GM19025 (cell line): ENCODE measurements at regions not wholly inside any gene's neighbourhood (a gene's known extent, or its start where the extent isn't known, plus 50 kb on each side); places are given as distances from the start of the nearest gene placed in this dataset.
"Not testable (repeated sequence)": the region's sequence is repeated elsewhere in the genome, so short reads cannot be mapped to it uniquely, and the experiment has no call there.

ENCODE experiments used
- ATAC-seq: cut with Tn5 transposase; IDR thresholded peaks from one replicate; pipeline ENCODE4 v1.9.1; 2021; ENCODE audit warnings: mild to moderate bottlenecking, low read depth, moderate library complexity; ENCODE audit not compliant: unreplicated experiment

GRCh38 chr20:52349806-52350205 is 158.2 kb upstream of the ZFP64 start:
- ATAC-seq = no peak

- no peak for ATAC-seq
These were observed 156.9 kb upstream of the ZFP64 start for GRCh38 chr20:52348434-52348833.

DNA sequence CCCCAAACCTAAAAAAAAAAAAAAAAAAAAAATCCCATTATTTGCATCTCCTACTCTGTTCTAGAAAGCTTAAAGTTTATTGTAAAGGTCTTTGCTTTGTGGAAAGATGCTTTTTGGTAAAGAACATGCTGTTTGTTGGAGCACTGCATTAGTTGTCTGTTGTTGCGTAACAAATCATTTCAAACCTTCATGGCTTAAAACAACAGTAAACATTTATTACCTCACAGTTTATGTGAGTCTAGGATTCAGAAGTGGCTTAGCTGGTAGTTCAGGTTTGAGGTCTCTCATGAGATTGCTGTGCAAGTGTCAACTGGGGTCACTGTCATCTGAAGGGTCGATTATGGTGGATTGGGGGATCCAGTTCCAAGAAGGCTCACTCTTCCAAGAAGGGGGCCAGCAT is 155.2 kb upstream of the ZFP64 start:
- ATAC-seq = no peak

GRCh38 chr20:52342913-52343312 is 151.3 kb upstream of the ZFP64 start:
- no peak for ATAC-seq

- ATAC-seq = no peak
These were observed 148.6 kb upstream of the ZFP64 start for GRCh38 chr20:52340036-52340634.

- no peak for ATAC-seq
These were observed 141.2 kb upstream of the ZFP64 start for GRCh38 chr20:52332649-52333250.

- ATAC-seq = no peak
These were observed 140.7 kb upstream of the ZFP64 start for GRCh38 chr20:52332230-52332629.

- no peak for ATAC-seq
These were observed 140.1 kb upstream of the ZFP64 start for GRCh38 chr20:52331655-52332054.

GRCh38 chr20:52321396-52321795 is 129.8 kb upstream of the ZFP64 start:
- no peak for ATAC-seq

GRCh38 chr20:52318651-52319050 is 127.1 kb upstream of the ZFP64 start:
- no peak for ATAC-seq

DNA sequence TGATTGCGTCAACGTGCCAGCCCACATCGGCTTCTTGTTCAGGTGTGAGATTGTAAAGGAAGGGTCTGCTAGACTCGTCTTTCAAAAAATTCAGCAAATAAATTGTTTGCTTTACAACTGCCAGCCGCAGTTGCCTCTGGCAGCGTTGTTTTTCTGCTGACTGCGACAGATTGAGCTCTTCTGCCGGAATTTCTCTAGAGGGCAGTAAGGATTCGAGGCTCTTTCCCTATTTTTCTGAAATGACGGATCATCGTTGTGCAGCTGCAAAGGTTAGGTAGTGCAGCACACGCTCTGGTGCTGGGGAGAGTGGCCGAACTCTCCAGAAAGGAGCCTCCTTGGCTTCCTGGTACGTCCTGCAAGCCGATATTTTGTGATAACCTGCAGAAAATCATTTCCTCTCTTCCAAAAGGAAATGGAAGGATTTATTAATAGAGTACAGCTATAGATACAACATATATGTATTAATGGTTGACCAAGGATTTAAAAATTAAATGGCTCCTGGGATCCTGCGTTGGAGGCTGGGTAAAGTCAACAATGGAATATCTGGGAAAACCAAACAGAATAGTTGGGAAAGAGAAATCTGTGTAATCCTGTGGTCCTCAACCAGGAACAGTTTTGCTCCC is 121.9 kb upstream of the ZFP64 start:
- ATAC-seq = no peak

DNA sequence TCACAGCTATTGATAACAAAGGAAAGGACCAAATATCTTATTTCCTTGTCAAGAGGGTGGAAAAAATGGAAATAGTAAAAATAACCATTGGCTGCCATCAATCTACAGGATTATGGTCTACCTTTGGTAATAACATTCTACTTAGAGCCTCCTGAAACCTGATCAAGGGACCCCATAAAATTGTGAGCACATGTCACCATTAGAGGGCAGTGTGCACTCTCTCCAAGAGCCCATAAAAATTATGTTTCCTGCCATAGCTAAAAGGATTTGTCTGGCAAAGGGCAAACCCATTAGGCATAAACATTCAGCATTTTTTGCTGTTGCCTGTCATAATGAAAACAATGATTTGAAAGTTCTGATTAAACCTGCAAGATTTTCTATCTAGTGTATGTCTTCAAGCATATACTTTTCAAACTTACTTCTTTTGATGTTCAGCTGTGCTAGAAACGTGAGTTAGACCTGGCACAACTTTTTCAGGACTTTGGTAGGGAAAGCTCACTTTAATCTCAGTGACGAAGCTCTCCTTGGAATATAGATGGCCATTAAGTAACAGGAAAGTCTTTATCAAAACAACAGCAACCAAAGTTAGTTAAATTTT is 120.7 kb upstream of the ZFP64 start:
- no peak for ATAC-seq

DNA sequence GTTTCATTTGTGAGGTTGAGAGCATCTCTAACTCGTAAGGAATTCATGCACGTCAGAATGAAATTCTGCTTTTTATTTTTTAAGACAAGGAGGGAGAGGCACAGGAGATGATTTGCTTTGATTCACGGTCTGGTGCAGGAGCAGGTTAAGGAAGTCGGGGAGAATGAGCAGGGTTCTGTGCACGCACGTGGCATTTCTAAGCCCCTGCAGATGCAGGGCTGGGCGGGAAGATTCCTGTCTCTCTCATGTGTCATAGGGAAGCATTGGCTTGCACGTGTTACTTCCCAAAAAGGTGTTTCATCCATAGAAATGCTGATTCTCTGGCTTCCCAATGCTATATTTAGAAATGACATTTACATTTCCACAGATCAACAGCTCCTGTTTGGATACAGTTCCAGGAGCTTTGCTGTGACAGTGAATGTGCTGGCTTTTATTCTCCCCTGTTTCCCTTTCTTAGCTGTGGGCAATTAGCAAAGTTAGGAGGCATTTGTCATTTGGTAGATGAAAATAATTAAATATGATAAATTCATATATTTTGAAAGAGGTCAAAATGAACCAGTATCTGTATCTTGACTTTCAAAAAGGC is 119.7 kb upstream of the ZFP64 start:
- no peak for ATAC-seq

DNA sequence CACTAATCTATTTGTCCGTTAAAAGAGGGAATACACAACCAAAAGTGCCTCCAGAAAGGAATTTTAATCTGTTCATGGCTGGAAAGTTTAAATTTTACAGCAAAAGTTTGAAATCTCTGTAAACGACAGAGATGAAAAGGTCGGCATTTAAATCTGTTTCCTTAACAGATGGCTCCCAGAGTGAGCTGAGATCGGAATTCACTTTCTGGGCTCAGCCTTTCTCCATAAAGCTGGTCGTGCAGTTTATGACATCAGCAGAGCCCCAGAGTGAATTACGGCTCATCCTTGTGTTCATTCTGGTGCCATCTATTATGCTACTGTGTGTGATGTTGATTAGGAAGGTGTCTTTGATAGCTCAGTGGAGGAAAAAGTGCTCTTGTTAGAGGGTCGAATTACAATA is 117.6 kb upstream of the ZFP64 start:
- ATAC-seq = no peak

- ATAC-seq = no peak
These were observed 114.9 kb upstream of the ZFP64 start for GRCh38 chr20:52306477-52306876.

- no peak for ATAC-seq
These were observed 114.3 kb upstream of the ZFP64 start for GRCh38 chr20:52305858-52306257.

DNA sequence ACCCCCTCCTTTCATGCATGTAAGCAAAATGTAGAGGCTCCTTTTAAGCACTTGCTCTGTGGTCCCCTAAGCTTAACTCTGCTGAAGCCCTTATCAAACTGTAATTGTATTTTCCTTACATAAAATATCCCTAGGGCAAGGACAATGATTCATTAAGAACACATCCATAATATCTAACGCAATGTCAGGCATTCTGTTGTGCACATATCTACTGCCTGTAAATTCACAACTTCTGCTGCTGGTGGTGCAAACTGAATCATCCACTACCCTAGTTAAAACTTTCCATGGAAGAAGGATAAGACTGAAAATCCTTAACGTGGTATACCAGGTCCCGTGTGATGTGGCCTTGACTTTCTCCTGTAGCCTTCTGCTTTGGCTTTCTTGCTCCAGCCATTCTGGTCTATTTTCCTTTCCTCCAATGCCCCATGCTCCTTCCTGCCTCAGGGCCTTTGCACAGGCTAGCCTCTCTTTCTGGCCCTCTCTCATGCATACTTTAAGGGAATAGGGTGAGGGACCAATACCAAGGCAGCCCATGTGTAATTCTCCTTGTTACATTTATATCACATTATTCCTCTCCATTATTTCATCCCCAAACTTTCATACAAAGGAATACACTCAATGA is 113.6 kb upstream of the ZFP64 start:
- ATAC-seq = no peak

- ATAC-seq = no peak
These were observed 111.8 kb upstream of the ZFP64 start for GRCh38 chr20:52303281-52303950.

DNA sequence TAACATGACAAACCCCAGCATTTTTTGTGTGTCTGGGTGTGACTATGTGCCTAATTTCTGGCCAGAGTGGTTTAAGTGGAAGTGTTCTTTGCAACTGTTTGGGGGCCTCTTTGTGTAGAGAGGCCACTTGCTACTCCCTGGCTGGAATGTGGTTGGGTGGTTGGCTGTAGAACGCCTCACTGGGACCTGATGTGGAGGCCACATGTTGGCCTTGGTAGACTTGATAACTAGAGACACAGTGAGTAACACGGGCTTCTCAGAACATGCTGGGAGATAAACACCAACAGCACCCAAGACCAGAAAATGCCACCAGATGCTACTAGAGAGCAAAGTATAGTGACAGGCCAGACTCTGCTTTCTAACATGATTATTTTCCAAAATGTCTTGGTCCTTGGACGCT is 111.2 kb upstream of the ZFP64 start:
- ATAC-seq = no peak

- not testable (repeated sequence) for ATAC-seq
These were observed 110.5 kb upstream of the ZFP64 start for GRCh38 chr20:52302051-52302450.
